ENCODE measurements at regions not wholly inside any gene's neighbourhood (a gene's known extent, or its start where the extent isn't known, plus 50 kb on each side); places are given as distances from the start of the nearest gene placed in this dataset.

DNA sequence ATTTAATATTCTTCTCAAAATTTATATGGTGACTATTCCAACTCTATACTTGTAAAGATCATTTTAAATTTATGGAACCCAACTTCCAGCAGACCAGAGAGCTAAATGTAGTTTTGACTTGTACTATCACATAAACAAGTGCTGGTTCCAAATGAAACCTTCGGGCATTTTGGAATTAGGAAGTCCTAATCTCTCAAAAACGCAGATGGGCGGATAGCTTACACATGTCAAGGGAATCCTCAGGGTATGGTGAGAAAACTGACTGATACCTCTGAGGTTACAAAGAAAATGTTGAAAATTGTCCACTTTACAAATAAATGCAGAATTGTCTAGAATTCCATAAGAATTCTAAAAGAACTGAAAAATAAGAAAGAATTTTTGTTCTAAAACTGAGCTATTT, 224.1 kb downstream of the SS18 start:
- no peak for DNase-seq

DNA sequence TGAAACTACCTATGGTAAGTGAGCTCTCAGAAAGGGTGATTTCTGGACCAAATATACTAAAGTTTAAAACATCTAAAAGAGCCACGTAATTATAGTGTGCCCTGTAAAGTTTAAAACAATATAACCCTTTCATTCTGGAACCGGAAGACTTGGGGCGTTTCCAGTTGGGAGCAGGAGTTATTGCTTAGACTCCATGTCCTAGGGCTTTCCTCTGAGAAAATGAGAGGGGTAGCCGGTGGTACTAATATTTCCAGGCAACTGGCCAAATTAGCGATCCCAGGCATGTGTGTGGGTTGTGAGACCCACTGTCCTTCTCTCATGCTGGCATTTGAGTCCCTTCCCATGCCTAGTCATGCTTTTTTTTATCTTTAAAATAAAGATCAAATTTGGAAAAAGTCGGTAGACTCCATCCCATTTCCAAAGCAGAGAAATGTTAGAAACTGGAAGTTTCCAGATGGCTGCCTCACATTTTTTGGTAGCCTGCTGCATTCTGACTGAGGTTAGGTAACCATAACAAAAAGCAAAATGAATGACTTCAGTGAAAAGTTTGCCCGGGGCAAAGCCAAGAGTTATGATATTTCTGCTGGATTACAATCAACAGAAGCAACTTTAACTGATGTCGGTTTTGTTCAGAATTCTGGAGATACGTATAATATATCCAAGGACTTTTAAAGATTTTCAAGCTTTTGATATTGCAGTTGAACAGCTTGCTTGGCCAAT, 227.4 kb downstream of the SS18 start:
- no peak for DNase-seq

- no peak for DNase-seq
Observed at GRCh38 chr18:25853691-25854433, 236.6 kb downstream of the SS18 start.

DNA sequence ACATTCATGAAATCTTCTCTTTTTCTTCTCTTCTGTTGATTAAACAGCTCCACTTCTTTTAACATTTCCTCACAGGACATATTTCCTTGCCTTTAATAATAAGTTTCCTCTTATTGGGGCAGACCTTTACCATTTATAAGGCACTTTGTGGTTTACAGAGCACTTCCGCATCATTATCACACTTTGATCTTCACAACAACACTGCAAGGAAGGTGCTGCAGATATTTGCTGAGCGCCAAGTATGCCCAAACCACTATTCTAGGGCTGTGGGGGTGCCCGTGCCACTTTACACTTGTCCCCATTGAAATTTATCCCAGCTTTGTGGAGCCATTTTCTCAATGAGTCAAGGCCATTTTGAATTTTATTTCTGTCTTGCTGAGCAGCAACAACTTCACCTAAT, 246.6 kb downstream of the SS18 start:
- no peak for DNase-seq

- no peak for DNase-seq
Observed at GRCh38 chr18:25842665-25843064, 247.7 kb downstream of the SS18 start.

DNA sequence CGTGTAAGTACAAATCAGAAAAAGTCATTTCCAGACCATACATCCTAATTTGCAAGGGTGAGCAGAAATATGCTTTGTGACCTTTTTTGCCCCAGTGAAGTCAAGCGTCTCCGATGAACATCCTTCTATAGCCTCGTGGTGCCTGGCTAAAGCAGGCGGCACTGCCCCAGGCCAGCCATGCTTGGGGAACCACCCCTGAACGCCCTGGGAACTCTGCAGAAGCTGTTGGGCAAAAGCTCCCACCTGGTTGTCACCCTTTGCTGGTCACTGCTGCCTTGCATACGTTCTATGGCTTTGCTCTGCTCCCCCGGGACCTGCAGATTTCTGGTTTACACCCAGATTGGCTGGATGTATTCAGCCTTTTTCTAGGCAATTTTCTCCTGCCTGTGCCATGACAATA, 256.4 kb downstream of the SS18 start:
- DNase-seq: no peak

DNA sequence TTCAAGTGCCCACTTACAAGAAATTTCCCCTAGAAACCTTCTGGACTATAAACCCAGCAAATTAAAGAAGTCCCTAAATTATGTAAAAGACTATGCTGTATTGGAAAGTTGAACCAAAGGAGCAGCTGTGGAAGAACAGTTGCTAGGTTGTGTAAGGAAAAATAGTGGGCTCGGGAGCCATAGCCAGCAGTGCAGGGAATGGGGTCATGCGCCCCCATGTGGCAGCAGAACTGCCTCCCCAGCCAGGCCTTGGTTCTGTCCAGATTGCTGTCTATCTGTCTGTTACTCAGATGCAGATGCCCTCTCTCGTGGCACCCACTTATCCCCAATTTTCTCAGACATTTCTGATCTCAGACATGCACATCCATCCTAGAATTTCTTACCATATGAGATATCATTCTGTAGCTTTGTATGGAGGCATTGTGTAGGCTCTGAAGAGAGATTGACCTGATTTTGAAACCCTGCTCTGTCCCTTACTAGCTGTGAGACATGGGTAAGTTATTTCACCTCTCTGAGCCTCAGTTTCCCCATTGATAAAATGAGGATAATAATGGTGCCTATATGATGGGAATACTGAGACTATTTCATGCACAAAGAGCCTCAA, 258.3 kb downstream of the SS18 start:
- peak; percentile 21 for DNase-seq

GRCh38 chr18:25831301-25831701, 259.1 kb downstream of the SS18 start:
- no peak for DNase-seq

- no peak for DNase-seq
Observed at GRCh38 chr18:25830787-25831186, 259.6 kb downstream of the SS18 start.

GRCh38 chr18:25827961-25828561, 262.4 kb downstream of the SS18 start:
- no peak for DNase-seq

- no peak for DNase-seq
Observed at GRCh38 chr18:25827228-25827627, 263.2 kb downstream of the SS18 start.

DNA sequence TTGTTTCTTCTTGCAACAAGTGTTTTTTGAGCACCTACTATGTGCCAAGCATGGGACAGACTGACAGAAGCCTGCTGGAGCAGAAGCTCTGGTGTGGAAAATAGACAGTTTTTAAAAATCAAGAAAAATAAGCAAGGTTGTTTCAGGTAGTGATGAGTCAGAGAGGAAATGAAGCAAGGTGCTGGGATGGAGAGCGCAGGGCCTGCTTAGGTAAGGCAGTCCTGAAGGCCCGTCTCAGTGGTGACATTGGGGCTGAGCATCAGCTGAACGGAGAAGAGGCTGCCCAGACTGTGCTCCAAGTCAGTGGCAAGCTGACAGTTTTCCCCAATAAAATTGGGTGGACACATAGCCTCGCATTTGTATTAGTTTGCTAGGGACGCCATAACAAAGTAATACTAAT, 263.6 kb downstream of the SS18 start:
- no peak for DNase-seq

DNA sequence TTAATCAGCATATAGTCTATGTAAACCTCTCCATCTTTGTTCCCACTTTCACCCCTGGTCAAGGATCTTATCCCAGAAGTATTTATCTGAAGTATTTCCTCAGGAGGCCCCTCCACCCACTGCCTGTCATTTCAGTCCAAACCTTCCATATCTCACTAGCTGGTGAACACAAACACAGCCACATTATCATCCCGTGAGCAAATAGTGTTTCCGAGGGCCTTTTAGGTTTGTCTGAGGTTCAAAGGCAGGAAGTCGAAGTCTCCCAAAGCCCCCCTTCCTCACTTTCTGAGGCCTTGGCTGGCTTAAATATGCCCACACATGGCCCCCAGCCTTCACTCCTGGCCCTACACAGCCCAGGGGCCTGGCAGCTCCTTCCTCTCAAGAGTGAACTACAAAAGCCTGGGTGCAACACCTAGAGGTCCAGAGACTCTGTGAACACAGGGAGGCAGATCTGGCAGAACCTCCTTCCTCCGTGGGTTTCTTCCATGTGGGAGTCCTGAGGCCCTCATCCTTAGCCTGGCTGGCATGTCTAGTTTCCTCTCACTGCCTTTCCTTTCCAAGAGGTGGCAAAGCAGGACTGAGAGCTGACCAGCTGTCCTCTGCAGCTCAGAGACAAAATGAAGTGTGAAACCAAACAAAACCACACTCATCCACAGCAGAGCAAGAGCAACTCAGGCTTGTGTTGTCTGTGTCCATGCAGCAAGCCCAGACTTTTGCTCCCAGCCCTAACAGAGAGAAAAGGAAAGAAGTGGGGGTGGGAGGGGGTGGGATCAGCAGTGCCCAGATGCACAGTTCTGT, 264.2 kb downstream of the SS18 start:
- no peak for DNase-seq

GRCh38 chr18:25825056-25825455, 265.4 kb downstream of the SS18 start:
- no peak for DNase-seq

- no peak for DNase-seq
Observed at GRCh38 chr18:25819746-25820363, 270.6 kb downstream of the SS18 start.

- DNase-seq: no peak
Observed at GRCh38 chr18:25818505-25818904, 271.9 kb downstream of the SS18 start.

GRCh38 chr18:25817546-25818237, 272.7 kb downstream of the SS18 start:
- no peak for DNase-seq

DNA sequence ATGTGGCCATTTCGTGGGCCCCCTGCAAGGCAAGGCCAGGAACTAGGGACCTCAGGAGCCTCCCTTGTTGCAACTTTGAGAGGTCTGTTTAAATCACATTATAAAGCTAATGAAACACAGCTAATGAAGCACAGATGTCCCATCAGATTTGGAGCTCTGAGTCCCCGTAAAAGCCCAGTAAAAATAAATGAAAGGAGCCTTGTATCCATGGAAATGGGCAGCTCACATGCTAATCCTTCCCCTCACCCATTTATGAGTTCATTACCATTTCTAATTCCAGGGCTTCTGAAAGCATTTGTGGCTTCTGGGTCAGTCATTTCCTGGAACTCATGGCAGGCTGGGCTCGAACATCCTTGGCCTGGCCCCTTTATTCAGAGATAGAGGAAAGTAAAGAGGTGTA, 274.8 kb downstream of the SS18 start:
- no peak for DNase-seq

GRCh38 chr18:25814841-25815458, 275.5 kb downstream of the SS18 start:
- DNase-seq: no peak

DNA sequence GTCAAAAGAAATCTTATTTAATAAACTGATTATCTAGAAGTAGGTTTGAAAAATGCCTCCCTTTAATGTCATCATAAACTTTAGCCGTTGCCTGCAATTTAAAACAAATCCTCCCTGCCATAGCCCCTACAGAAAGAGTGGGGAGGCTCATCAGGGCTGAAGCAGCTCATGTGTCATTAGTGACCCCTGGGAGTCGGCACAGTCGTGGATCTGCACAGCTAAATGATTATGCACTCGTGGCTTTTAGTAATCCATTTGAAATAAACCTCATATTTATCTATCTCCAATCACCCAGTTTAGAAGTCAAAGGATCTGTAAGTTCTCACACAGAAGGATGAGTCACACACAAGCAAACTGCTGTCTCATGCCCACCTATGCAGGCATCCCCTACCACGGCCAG, 277.3 kb downstream of the SS18 start:
- no peak for DNase-seq

GRCh38 chr18:25810736-25811135, 279.7 kb downstream of the SS18 start:
- DNase-seq: no peak
